WERI-Rb-1 (cell line): ENCODE measurements at regions not wholly inside any gene's neighbourhood (a gene's known extent, or its start where the extent isn't known, plus 50 kb on each side); places are given as distances from the start of the nearest gene placed in this dataset.
"Not testable (repeated sequence)": the region's sequence is repeated elsewhere in the genome, so short reads cannot be mapped to it uniquely, and the experiment has no call there.

Source experiments
- DNase-seq: peaks from one replicate; pipeline ENCODE4 v3.0.0-alpha.2; 2020
- H3K27ac ChIP-seq: fragments of 250-450 bp; sonication (Bioruptor Pico); 2 replicates; pipeline ENCODE4 v1.5.1; 2020; ENCODE audit warnings: mild to moderate bottlenecking, moderate library complexity
- H3K27me3 ChIP-seq: fragments of 250-450 bp; sonication (Bioruptor Pico); 2 replicates; pipeline ENCODE4 v1.5.1; 2021; ENCODE audit warnings: mild to moderate bottlenecking, low read depth, moderate library complexity; ENCODE audit not compliant: insufficient read depth, severe bottlenecking
- H3K36me3 ChIP-seq: fragments of 250-450 bp; sonication (Bioruptor Pico); 2 replicates; pipeline ENCODE4 v1.5.1; 2020; ENCODE audit warnings: mild to moderate bottlenecking, moderate library complexity
- H3K4me3 ChIP-seq: 2 replicates; pipeline ENCODE4 v1.5.1; 2011; ENCODE audit warnings: low read depth, mild to moderate bottlenecking, control low read depth, low read length
- H3K9me3 ChIP-seq: fragments of 250-450 bp; sonication (Bioruptor Pico); 2 replicates; pipeline ENCODE4 v1.5.1; 2021; ENCODE audit warnings: mild to moderate bottlenecking, moderate library complexity; ENCODE audit not compliant: severe bottlenecking
- CTCF ChIP-seq: IDR thresholded peaks from 2 replicates; pipeline ENCODE4 v1.5.1; 2011; ENCODE audit warnings: low read depth, mild to moderate bottlenecking, control low read depth, inconsistent platforms, low read length

- TF ChIP-seq CTCF = no peak
- Histone ChIP-seq H3K36me3 (no peaks in the 10 kb centered on the region), H3K27me3 (no peaks in the 10 kb centered on the region), H3K4me3 (no peak overlapping the region), H3K9me3 (no peaks in the 10 kb centered on the region), H3K27ac (no peak overlapping the region)
- DNase-seq = no peak
Observed at GRCh38 chr6:95743591-95743990, 166.3 kb downstream of the MANEA start.

- H3K4me3 ChIP-seq, DNase-seq, H3K27me3 ChIP-seq: not testable (repeated sequence)
Observed at GRCh38 chr6:95758236-95759069, 181.1 kb downstream of the MANEA start.

GRCh38 chr6:95767897-95768463 is 190.6 kb downstream of the MANEA start:
- Histone ChIP-seq H3K4me3 (no peak overlapping the region), H3K36me3 (no peaks in the 10 kb centered on the region), H3K27me3 (no peaks in the 10 kb centered on the region), H3K9me3 (no peaks in the 10 kb centered on the region), H3K27ac (no peak overlapping the region)
- no peak for DNase-seq
- TF ChIP-seq CTCF = no peak

More at GRCh38 chr6:95758236-95759069, 181.1 kb downstream of the MANEA start:
- not testable (repeated sequence) for H3K27ac ChIP-seq, H3K36me3 ChIP-seq, H3K9me3 ChIP-seq

DNA sequence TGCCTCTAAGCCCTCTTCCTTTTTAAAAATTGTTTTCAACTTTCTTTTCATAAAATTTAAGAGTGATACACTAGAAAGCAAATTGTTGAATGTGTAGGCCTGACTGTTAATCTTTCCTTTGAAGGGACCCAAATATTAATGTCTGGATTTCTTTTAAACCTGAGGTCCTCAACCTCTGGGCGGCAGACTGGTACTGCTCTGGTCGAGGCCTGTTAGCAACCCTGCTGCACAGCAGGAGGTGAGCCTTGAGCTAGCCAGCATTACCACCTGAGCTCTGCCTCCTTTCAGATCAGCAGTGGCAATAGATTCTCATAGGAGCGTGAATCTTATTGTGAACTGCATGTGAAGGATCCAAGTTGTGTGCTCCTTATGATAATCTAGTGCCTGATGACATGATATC is 191.2 kb downstream of the MANEA start:
- Histone ChIP-seq H3K4me3 (no peak overlapping the region), H3K9me3 (no peaks in the 10 kb centered on the region), H3K36me3 (no peaks in the 10 kb centered on the region), H3K27me3 (no peaks in the 10 kb centered on the region), H3K27ac (no peak overlapping the region)
- peak; percentile 29 for DNase-seq
- 0 out of 2 replicates have a peak, but pooled peaks have one; percentile 16 for TF ChIP-seq CTCF

DNA sequence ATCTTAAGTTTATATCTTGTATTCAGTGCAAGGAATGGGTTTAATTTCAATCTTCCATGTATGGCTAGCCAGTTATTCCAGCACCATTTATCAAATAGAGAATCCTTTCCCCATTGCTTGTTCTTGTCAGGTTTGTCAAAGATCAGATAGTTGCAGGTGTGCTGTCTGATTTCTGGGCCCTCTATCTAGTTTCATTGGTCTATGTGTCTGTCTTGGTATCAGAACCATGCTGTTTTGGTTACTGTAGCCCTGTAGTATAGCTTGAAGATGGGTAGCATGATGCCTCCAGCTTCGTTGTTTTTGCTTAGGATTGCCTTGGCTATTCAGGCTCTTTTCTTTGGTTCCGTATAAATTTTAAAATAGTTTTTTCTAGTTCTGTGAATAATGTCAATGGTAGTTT is 200.0 kb downstream of the MANEA start:
- no peaks in the 10 kb centered on the region for H3K9me3 ChIP-seq
- DNase-seq = no peak
- no peaks in the 10 kb centered on the region for H3K36me3 ChIP-seq
- H3K4me3 ChIP-seq = no peak overlapping the region
- H3K27ac ChIP-seq = no peak overlapping the region
- no peaks in the 10 kb centered on the region for H3K27me3 ChIP-seq
- TF ChIP-seq CTCF = no peak

- Histone ChIP-seq H3K4me3 (no peak overlapping the region), H3K9me3 (no peaks in the 10 kb centered on the region), H3K36me3 (no peaks in the 10 kb centered on the region), H3K27me3 (no peaks in the 10 kb centered on the region), H3K27ac (no peak overlapping the region)
- TF ChIP-seq CTCF = no peak
- DNase-seq = no peak
Observed at GRCh38 chr6:95780037-95780436, 202.7 kb downstream of the MANEA start.
